NCI-H82 treated with DMSO at 0.1 percent for 48 hours (cell line): ENCODE measurements at regions not wholly inside any gene's neighbourhood (a gene's known extent, or its start where the extent isn't known, plus 50 kb on each side); places are given as distances from the start of the nearest gene placed in this dataset.

ENCODE experiments used
- DNase-seq: peaks from one replicate; lab custom pipeline; 2025; ENCODE audit not compliant: unreplicated experiment; lab: John Stamatoyannopoulos, UW

GRCh38 chr20:4371623-4372251 lies 122.7 kb upstream of the ADRA1D start:
- no peak for DNase-seq

GRCh38 chr20:4370851-4371250 lies 121.8 kb upstream of the ADRA1D start:
- no peak for DNase-seq

GRCh38 chr20:4369798-4370124 lies 120.7 kb upstream of the ADRA1D start:
- DNase-seq = no peak

- DNase-seq = no peak
Measured at GRCh38 chr20:4369119-4369797, 120.2 kb upstream of the ADRA1D start.

GRCh38 chr20:4366076-4366475 lies 117.0 kb upstream of the ADRA1D start:
- no peak for DNase-seq

GRCh38 chr20:4358552-4358951 lies 109.5 kb upstream of the ADRA1D start:
- no peak for DNase-seq

DNA sequence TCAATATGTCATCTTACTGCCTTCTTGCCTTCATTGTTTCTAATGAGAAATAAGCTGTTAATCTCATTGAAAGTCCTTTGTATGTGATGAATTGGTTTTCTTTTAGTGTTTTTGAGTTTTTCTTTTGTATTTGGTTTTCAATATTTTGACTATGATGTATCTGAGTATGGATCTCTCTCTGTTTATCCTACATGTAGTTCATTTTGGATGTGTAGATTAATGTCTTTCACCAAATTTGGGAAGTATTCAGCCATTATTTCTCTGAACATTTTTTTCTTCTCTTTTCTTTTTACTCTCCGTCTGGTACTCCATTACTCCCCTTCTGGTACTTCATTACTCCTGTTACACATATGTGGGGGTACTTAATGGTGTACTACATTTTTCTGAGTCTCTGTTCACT lies 103.3 kb upstream of the ADRA1D start:
- DNase-seq = no peak

- DNase-seq = no peak
Measured at GRCh38 chr20:4350096-4350495, 101.0 kb upstream of the ADRA1D start.

GRCh38 chr20:4344670-4345069 lies 95.6 kb upstream of the ADRA1D start:
- DNase-seq = no peak

DNA sequence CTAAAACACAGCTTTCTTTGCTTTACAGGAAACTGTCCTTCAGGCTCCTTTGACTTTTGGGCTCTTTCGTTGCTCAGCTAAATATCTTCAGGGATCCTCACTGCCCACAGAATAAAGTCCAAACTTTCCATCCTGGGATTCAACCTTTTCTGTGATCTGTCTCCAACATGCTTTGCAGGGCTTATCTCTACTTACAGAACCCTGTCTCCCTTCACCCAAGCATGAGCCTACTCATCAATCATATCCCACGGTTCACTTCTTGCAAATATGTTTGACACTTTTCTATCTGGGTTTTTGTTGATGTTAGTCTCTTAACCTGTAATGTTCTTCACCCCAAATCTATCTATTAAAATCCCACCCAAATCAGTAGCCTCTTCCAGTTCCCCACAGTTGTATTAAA lies 93.5 kb upstream of the ADRA1D start:
- DNase-seq = no peak

- DNase-seq = no peak
Measured at GRCh38 chr20:4341804-4342485, 92.9 kb upstream of the ADRA1D start.

- no peak for DNase-seq
Measured at GRCh38 chr20:4335722-4336121, 86.6 kb upstream of the ADRA1D start.

DNA sequence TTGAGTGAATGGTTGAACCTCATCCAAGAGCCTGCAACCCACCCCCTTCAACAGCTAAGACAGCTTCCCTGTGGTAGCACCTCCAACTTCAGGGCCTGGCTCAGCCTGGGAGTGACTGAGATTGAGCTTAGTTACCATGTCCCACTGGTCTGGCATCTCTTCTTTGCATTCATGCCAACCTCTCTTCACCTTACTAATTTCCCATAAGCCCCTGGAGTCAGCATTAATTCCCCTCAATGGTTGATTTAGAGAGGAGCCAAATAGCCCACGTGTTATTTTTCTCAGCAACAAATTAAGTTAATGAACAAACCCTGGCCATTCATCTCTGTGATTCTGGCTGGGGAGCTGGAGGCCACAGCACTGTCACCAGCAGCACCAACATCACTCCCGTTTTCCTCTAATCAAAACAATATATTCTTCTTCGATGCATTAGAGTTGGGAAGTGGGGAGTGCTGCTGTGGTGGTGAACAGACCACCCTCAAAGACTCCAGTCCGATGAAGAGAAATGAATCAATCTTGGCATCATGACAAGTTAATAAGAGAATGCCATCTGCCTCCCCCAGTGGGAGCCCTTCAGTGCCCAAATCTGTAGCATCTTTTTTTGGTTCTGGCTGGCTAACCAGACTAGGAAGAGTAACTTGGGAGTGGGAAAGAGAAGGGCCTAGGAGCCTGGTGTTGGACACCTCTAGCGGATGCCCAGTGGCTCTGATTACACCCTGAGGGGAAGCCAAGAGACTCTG lies 83.2 kb upstream of the ADRA1D start:
- no peak for DNase-seq

- no peak for DNase-seq
Measured at GRCh38 chr20:4330011-4330410, 80.9 kb upstream of the ADRA1D start.

DNA sequence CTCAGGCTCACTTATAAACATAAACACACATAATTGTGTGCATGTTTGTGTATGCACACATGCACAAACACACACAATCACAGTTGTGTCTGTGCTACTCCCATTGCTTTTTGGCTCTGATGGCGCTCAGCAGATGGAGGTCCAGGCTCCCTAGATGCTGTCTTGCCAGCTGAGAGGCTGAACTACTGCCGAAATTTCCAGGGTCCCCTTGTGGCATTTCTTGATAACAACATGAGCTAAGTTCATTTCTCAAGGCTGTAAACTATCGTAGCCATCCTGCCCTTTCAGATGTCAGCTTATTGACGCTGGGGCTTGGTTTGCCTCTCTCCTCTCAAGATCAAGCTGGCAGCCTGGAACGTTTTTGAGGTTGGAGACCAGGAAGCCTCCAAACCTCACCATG lies 80.1 kb upstream of the ADRA1D start:
- no peak for DNase-seq

- no peak for DNase-seq
Measured at GRCh38 chr20:4328541-4328940, 79.5 kb upstream of the ADRA1D start.

- no peak for DNase-seq
Measured at GRCh38 chr20:4327956-4328355, 78.9 kb upstream of the ADRA1D start.

- DNase-seq = no peak
Measured at GRCh38 chr20:4326195-4327065, 77.3 kb upstream of the ADRA1D start.

DNA sequence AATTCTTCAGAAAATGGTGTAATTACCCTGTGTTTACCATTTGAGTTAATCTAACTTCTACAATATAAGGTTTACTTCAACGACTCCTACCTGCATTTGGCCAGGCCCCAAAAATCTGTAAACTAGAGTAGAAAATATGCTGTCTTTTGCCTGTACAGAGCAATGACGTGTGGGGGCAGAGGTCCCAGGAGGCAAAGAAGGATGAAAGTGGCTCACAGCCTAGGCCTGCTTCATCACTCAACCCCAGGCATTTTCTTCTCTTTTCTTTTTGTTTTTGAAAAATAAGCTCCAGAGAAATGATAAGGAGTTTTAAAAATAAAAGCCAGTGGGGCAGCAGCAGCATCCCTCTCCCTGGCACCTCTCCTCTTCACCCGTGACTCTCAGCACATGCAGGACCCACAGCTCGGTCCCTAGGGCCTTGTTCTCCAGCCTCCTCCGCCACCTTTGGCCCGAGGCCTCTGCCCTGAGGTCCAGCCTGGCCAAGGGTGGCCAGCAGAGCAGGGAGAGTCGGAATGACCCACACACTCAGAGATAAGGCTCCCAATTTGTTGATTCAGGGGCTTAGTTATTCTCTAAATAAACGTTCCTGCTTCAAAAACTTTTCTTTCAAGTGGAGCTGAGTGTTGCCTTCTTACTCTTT lies 76.6 kb upstream of the ADRA1D start:
- DNase-seq = no peak

DNA sequence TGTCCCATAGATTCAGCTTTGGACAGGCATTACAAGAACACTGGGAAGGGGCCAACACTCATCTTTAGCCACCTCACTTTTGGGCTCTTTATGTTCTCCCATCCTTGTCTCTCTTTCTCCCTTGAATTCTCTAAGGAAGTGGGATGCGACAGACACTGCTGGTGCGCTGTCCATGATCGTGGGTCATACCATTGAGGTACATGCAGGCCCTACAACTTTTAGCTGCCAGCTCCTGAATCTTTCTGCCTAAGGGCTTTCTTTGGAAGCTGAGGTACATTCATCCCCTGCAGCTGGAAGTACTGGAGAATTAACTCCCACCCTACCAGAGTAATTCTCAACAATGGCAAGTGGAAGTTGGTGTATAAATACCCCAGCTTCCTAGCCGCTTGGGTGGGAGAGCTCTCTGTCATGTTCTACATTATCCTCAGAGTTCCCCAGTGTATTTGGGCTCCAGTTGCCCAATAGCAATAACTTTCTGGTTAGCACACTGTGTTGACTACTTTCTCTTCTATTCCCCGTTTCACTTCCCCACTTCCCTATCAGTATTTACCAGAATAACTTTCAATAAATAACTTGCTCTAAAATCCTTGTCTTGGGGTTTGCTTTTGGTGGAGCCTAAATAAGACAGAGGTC lies 75.6 kb upstream of the ADRA1D start:
- DNase-seq = no peak
